ENCODE measurements at regions not wholly inside any gene's neighbourhood (a gene's known extent, or its start where the extent isn't known, plus 50 kb on each side); places are given as distances from the start of the nearest gene placed in this dataset.

DNA sequence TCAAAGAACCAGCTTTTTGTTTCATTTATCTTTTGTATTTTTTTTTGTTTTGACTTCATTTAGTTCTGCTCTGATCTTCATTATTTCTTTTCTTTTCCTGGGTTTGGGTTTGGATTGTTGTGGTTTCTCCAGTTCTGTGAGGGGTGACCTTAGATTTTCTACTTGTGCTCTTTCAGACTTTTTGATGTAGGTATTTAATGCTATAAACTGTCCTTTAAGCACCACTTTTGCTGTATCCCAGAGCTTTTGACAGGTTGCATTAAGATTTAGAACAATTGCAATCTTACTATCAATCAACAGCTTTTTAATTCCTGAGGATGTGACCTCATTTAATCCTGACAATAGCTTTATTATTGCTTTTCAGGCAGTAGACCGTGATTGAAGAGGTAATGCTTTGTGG lies 94.3 kb downstream of the ZNF280B start:
- no peak overlapping the region for H3K27ac ChIP-seq
- no peak overlapping the region for H3K4me3 ChIP-seq
- H3K27me3 ChIP-seq, result no peaks in the 10 kb centered on the region
- no peaks in the 10 kb centered on the region for H3K4me1 ChIP-seq
- no peaks in the 10 kb centered on the region for H3K36me3 ChIP-seq
- TF ChIP-seq, protein P1, sequence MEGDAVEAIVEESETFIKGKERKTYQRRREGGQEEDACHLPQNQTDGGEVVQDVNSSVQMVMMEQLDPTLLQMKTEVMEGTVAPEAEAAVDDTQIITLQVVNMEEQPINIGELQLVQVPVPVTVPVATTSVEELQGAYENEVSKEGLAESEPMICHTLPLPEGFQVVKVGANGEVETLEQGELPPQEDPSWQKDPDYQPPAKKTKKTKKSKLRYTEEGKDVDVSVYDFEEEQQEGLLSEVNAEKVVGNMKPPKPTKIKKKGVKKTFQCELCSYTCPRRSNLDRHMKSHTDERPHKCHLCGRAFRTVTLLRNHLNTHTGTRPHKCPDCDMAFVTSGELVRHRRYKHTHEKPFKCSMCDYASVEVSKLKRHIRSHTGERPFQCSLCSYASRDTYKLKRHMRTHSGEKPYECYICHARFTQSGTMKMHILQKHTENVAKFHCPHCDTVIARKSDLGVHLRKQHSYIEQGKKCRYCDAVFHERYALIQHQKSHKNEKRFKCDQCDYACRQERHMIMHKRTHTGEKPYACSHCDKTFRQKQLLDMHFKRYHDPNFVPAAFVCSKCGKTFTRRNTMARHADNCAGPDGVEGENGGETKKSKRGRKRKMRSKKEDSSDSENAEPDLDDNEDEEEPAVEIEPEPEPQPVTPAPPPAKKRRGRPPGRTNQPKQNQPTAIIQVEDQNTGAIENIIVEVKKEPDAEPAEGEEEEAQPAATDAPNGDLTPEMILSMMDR (IDR thresholded peaks at IDR 0.05), result no peak
- TF ChIP-seq POLR2A (IDR thresholded peaks at IDR 0.05), result no peak
- no peak for DNase-seq
- no peaks in the 10 kb centered on the region for H3K9me3 ChIP-seq

DNA sequence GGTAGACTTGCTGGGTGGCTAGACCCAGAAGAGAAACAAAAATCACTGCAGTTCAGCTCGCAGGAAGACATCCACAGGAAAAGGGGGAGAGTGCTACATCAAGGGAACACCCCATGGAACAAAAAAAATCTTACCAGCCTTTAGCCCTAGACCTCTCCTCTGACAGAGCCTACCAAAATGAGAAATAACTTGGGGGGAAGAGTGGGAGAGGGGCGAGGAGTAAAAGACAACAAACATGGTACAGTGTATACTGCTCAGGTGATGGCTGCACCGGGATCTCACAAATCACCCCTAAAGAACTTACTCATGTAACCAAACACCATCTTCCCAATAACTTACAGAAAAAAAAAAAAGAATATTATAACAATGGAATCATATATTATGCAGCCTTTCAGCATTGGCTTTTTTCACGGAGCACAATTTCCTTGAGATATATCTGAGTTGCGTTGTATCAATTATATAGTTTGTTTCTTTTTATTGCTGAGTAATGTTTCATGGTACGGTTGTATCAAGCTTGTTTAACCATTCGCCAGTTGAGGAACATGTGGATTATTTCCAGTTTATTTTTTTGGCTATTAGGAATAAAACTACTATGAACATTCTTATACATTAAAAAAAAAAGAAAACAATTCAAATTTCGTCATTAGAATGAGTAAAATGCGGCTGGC lies 90.9 kb downstream of the ZNF280B start:
- no peak overlapping the region for H3K4me3 ChIP-seq
- no peaks in the 10 kb centered on the region for H3K36me3 ChIP-seq
- TF ChIP-seq, protein P1 (IDR thresholded peaks at IDR 0.05), result no peak
- TF ChIP-seq POLR2A (IDR thresholded peaks at IDR 0.05), result no peak
- no peaks in the 10 kb centered on the region for H3K27me3 ChIP-seq
- no peak overlapping the region for H3K27ac ChIP-seq
- no peaks in the 10 kb centered on the region for H3K9me3 ChIP-seq
- DNase-seq, result no peak
- no peaks in the 10 kb centered on the region for H3K4me1 ChIP-seq

DNA sequence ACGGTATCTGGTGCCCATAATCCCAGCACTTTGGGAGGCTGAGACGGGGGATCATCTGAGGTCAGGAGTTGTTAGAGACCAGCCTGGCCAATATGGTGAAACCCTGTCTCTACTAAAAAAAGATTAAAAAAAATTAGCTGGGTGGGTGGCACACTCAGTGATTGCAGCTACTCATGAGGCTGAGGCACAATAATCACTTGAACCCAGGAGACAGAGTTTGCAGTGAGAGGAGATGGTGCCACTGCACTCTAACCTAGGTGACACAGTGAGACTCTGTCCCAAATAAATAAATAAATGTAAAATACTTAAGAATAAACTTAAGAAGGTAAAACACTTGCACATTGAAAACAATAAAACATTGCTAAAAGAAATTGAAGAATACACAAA lies 90.4 kb downstream of the ZNF280B start:
- H3K4me1 ChIP-seq, result no peaks in the 10 kb centered on the region
- no peak for DNase-seq
- TF ChIP-seq, protein P1 (IDR thresholded peaks at IDR 0.05), result no peak
- no peak for TF ChIP-seq POLR2A (IDR thresholded peaks at IDR 0.05)
- H3K27ac ChIP-seq, result no peak overlapping the region
- no peaks in the 10 kb centered on the region for H3K36me3 ChIP-seq
- H3K27me3 ChIP-seq, result no peaks in the 10 kb centered on the region
- no peaks in the 10 kb centered on the region for H3K9me3 ChIP-seq
- H3K4me3 ChIP-seq, result no peak overlapping the region

DNA sequence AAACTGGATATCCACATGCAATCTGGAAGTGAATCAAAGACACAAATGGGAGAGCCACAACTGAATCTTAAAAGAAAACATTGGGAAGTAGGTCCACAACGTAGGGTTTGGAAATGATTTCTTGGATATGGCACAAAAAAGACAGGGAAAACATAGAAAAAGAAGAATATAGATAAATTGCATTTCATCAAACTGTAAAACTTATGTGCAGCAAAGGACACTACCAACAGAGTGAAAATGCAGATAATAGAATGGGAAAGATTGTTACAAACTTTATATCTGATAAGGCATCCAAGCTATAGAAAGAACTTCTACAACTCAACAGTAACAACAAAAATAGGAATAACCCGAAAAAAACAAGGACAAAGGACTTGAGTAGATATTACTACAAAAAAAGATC lies 89.6 kb downstream of the ZNF280B start:
- TF ChIP-seq, protein P1 (IDR thresholded peaks at IDR 0.05), result no peak
- TF ChIP-seq POLR2A (IDR thresholded peaks at IDR 0.05), result no peak
- Histone ChIP-seq H3K27ac (no peak overlapping the region), H3K4me3 (no peak overlapping the region), H3K4me1 (no peaks in the 10 kb centered on the region), H3K9me3 (no peaks in the 10 kb centered on the region), H3K27me3 (no peaks in the 10 kb centered on the region), H3K36me3 (no peaks in the 10 kb centered on the region)
- no peak for DNase-seq

DNA sequence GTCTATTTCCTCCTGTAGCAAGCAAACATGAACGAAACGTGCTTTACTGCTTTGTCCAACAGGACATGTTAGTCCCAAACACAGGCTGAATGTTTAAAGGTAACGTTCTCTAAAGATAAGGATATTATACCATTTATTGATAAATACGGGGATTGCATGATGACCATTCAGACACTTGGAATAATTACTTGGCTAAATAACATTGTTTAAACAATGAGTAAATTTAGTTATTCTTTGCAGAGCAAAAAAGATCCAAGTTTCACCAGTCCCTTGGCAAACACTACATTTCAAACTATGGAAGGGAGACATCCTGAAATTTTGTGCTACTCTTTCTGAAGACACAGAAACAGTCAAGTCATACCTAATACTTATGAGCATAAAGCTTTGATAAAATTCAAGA lies 88.0 kb downstream of the ZNF280B start:
- TF ChIP-seq POLR2A (IDR thresholded peaks at IDR 0.05), result no peak
- TF ChIP-seq, protein P1 (IDR thresholded peaks at IDR 0.05), result no peak
- H3K27ac ChIP-seq, result no peak overlapping the region
- H3K27me3 ChIP-seq, result no peaks in the 10 kb centered on the region
- DNase-seq, result no peak
- no peaks in the 10 kb centered on the region for H3K9me3 ChIP-seq
- H3K4me1 ChIP-seq, result no peaks in the 10 kb centered on the region
- no peak overlapping the region for H3K4me3 ChIP-seq
- no peaks in the 10 kb centered on the region for H3K36me3 ChIP-seq

DNA sequence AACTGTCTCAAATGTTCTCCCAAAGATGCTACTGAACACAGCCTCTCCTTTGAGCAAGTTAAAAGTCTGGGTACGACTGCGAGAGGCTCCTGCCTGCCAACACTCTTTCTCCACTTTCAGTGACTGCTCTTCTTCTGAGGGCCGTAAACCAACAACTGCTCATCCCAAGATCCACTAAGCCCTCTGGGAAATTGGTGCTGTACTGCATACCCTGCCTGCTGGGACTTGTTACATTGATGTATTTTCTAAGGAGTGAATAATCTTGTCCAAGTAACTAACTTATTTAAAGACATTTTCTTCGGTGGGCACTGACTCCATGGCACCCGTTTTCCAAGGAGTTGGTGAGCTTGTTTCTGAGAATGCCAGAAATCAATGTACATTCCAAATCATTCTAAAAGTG lies 87.2 kb downstream of the ZNF280B start:
- Histone ChIP-seq H3K9me3 (no peaks in the 10 kb centered on the region), H3K4me3 (no peak overlapping the region), H3K27me3 (no peaks in the 10 kb centered on the region), H3K27ac (no peak overlapping the region), H3K4me1 (no peaks in the 10 kb centered on the region), H3K36me3 (no peaks in the 10 kb centered on the region)
- no peak for TF ChIP-seq POLR2A (IDR thresholded peaks at IDR 0.05)
- TF ChIP-seq, protein P1 (IDR thresholded peaks at IDR 0.05), result no peak
- DNase-seq, result no peak
